Activated CD4-positive, alpha-beta T cell treated with anti-CD3 and anti-CD28 coated beads, Interleukin-2, amount 50 U/mL, for 24 hours (primary cell): ENCODE measurements at regions not wholly inside any gene's neighbourhood (a gene's known extent, or its start where the extent isn't known, plus 50 kb on each side); places are given as distances from the start of the nearest gene placed in this dataset.

Experiments used
- DNase-seq, 2 donors: peaks; one replicate each; pipeline ENCODE4 v3.0.0-alpha.2; 2020; ENCODE audit warnings: low read depth in 1 of 2, low spot score in 1 of 2

DNA sequence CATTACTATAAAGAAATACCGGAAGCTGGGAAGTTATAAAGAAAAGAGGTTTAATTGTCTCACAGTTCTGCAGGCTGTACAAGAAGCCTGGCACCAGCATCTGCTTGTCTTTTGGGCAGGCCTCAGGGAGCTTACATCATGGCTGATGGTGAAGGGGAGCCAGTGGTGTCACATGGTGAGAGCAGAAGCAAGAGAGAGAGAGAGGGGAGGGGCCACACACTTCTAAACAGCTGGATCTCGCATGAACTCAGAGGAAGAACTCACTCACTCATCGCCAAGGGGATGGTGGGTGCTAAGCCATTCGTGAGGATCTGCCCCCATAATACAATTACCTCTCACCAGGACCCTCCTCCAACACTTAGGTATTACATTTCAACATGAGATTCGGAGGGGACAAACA, 51.8 kb upstream of the ANKRD34C start:
- DNase-seq: no peak

DNA sequence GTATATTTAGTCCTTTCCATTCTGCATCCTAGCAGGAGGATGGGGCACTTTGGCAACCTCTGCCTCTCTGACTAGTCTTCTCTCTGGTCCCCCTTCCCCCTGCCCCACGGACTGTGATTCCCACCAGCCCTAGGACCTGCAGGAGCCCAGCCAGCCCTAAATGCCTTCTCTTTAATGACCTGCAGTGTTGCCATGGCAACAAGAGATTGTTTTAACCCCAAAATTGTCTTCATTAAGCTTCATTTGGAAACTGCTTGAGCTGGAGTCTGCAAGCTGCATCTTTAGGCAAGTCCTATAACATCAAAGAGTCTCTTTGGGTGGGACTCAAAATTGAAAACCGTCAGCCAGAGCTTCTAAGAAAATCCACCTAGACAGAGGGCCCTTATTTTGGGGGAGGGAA, 59.7 kb upstream of the ANKRD34C start:
- DNase-seq: no peak

DNA sequence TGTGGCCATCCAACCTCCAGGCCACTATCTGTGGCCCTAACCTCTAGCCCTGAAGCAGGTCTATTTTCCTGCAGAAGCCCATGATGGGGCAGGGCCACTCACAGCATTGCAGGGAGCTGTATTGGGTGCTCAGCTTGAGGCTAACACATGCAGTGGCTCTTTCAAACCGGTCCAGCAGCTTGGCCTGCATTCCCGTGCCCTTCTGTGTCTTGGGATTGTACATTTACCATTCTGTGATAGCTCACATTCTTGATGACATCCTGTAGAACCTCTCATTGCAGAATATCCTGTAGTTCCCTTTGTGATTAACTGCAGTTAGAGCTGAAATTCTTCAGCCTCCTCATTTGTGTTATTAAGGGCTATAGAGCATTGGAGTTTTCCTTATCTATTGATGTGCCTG, 60.8 kb upstream of the ANKRD34C start:
- DNase-seq: no peak

DNA sequence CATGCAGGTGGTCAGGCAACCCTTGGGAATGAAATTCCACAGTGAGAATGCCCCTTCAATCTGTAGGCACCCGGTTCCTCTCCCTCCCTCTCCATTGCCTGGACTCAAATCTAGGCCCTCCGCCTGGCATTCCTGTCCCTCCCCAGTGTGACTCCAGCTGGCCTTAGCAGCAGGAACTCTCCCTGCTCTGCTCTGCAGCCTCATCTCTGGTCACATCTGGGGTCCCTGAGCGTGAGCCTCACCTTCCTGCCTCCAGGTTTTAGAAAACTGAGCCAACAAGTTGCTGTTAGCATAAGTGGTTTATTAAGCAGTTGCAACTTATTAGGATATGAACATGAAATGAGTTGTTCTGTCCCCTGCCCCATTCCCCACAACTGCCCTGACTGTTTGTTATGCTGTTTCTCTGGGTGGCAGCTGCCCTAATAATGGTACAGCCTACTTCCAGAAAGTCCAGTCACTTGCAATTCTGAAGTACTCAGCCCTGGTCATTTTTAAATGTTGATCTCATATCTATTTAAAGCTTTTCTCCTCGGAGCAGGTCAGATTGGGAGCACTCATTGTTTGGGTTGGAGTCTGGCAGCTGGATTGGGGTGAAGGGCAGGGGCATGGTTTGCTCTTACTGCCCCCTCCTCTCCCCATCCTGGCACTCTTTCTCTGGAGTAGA, 63.0 kb upstream of the ANKRD34C start:
- no peak for DNase-seq

DNA sequence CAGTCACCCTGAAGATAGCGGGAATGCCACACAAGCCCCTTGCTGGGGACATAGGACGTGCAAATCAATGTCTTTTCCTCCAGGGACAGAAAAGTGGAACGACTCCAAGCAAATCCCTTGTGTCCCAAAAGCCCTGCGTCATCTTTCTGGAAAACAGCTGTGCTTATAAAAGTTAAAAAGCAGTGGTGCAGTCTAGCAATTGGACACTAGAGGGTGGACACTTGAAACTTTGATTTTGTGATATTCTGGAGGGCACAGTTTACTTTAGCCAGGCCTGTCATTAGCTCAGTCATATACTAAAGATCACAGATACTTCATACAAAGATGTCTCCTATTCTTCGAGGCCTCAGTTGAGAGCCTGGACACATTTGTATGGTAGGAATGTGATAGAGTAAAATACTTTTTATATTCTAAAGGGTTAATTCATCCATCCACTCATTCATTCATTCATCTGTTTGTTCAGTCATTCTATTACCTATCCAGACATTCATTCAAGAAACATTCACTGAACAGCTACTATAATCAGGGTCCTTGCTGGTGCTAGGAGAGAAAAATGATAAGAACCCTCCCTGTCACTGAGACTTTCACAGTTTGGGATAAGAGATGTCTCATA, 63.8 kb upstream of the ANKRD34C start:
- no peak for DNase-seq

DNA sequence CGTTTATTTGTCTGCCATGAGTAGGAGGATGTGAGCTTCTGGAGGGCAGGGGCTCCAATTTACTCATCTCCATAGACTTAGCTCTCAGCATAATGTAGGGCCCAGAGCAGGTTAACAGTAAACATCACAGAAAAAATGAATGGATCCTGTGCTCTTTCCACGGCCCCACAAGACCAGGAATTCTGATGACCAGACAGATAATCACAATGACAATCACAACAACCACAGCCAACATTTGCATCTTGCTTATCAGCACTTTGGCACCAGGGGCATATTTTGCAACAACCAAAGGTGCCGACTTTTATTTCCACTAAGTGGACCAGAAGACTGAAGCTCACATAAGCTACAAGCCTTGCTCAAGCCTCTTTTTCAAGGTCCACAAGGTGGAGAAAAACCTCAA, 68.9 kb upstream of the ANKRD34C start:
- no peak for DNase-seq

DNA sequence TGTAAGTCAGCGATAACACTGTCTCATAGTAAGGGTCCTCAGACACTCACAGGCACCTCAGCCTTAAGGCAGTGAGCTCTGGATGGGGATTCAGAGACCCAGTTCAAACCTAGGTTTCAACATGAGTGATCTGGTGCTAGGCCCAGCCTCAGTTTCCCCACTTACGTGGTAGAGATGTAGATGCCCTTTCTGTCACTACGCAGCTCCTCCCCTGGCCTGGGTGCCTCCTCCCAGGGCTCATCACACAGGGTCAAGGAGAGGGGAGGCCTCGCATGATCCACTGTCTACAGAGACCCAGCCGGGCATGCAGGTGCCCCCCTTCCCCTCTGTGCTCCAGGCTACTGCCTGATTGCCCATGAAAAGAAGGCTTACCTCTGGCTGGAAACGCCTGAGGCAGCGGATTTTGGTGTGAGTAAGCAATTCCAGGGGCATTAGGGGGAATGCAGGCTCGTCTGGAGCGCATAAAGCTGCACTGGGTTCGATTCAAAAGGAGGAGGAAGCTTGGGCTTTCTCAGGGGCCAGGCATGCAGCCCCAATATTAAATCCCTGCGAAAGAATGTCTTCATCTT, 69.8 kb upstream of the ANKRD34C start:
- no peak for DNase-seq

DNA sequence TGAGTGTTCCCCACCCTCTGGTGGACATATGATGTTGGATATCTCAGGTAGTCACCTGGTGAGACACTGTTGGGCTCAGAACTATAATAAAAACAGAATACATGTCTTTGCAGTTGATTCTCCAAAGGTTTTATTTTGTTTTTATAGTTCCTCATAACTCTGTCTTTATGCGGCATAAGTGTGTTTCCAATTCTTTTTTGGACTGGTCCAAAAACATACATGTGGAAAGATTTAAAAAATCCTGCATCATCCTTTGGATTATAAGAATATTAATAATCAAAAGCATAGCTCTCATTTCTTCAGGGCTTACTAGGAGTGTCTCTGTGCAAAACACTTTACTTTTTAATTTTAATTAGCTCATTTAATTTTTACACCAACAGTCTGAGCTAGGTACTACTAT, 71.0 kb upstream of the ANKRD34C start:
- no peak for DNase-seq

DNA sequence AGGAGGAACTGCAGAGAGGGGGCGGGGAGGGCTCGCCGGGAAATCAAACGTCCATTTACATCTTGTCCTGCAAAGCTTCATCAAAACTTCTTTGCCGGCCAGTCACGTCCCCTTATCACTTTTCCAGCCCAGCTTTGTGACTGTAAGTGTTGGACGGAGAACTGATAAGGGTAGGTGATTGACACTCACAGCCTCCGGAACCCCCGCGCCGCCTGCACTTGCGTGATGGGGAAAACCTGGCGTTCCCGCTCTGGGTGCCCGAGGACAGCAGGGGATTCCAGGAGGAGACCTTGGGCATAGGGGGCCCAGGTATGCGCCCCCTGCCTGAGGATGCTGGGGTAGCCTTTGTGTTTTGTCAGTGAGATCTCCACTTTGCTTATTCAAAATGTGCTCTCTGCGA, 72.8 kb upstream of the ANKRD34C start:
- DNase-seq: no peak

DNA sequence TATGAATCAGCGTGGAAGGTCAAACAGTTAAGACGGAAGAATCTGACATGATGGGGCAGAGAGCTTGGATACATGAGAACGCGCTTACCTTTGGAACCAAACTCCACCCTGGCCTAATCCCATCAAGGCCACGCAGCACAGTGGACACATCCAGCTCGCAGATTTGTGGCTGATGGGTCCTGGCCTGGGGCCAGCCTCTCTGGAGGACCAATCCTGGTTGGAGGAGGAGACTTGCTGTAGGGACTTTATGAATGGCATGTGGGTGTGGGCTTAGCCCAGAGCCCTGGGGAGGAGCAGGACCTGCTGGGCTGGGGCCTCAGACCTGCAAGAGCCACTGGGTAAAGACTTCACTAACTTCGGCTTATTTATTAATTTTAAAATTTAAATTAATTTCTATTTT, 73.4 kb upstream of the ANKRD34C start:
- DNase-seq: no peak

DNA sequence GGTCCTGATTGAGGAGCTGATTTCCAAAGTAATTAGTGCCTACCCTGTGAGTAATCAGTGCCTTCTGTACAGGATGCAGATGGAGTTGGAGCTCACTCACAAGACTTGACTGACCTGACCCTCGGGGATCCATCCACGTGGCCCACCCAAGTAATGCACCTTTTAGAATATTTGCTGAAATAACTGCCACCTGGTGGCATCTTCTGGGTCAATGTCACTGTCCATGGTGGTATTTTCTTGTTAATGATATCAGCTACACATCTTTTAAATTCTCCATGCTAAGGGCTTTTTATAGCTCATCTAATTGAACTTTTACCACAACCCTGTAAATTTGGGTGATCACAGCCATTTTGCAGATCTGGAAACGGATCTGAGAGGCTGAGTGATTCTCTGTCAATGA, 74.3 kb upstream of the ANKRD34C start:
- no peak for DNase-seq

DNA sequence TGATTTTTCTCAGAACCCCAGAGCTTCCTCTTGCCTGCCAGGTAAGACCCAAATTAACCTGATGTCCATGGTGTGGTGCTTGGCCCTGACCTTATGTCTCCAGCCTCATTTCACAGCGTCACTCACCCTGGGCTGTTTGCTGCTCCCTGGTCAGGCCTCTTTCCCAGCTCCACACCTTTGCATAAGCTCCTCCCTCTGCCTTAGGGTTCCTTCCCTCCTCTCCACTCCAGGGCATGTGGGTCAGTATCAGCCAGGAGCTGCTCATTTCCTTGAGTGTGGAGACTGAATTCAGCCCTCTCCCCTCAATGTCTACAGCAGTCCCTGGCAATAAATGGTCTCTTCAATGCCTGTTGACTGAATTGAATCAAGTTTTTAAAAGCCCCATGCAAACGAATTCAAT, 75.6 kb upstream of the ANKRD34C start:
- no peak for DNase-seq

DNA sequence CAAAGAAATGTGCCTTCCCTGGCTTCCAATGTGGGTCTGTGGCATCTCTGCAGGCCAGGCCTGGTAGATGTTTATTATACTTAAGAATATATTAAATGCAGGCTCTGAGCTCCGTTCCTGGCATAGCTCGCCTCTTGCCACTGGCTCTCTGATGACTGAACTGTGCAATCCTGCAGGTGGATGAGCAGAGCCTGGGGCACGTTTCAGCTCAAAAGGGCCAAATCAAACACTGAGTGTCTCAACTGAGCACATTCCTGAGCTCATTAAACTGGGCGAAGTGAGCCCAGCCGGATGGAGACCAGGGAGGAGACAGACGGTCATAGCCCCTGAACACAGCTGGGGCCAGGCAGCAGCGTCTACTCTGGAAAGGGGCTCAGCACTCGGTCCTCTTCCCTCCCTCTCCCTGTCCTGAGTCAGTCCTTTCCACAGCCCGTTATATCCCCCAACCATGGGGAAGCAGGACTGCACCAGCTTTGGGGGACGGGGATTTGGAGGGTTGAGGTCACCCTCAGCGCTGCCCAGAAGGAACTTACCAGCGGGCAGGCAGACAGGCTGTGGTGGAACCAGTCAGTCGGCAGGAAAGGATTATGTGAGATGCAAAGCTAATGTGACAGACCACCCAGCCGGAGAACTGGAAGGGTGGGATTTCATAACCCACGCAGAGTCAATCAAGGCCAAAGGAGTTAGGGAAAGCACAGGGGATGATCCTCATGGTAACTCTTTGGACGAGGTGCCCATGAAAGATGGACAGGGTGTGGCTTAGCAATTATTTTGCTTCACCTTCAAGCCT, 77.4 kb upstream of the ANKRD34C start:
- DNase-seq: no peak

DNA sequence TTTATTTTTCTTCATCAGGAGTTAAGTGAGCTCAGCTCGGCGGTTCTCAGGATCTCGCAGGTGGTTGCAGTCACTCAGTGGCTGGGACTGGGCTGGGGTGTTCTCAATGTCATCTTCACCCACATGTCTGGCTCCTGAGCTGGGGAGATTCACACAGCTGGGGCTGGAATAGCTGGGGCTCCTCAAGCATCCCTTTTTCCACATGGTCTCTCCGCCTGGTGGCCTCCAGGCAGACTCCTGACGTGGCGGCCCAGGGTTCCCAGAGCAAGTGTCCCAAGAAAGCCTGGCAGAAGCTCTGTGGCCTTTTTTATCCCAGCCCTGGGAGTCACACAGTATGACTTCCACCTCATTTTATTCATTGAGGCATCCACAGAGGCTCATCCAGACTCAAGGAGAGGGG, 84.1 kb upstream of the ANKRD34C start:
- DNase-seq: no peak

DNA sequence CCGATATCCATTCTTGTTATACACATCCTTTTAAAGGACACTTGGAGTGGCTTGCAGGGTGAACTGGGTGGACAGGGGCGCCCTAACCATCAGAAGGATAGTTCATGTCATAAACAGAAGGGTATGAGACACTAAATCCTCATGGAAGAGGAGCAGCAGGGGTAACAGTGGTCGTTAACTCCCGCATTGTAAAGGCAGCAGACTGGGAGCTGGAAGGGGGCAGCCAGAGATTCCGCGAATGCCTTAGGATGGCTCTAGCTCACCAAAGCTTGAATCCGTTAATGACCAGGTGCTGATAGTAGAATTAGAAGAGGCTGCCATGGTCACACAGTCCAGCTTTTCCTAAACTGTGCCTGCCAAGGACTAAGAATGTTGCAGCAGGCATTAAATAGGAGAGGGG, 85.2 kb upstream of the ANKRD34C start:
- DNase-seq: no peak

DNA sequence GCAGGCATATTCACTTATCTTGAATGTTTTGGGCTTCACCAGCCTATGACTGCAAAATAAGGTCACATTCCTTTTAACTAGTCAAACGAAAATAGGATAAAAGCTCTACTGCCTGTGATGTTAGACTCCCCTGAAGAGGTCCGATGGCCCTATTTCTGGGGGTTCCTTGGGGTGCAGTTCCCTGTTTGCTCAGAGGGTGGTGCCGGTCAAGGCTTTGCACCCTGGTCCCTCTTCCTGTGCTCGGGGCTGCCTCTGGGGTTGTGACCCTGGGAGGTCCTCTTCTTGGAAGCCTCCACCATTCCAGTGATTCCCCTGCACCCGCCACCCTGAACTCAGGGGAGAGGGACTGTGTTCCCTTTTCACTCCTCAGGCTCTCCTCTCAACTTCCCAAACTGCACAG, 86.7 kb upstream of the ANKRD34C start:
- DNase-seq: no peak

DNA sequence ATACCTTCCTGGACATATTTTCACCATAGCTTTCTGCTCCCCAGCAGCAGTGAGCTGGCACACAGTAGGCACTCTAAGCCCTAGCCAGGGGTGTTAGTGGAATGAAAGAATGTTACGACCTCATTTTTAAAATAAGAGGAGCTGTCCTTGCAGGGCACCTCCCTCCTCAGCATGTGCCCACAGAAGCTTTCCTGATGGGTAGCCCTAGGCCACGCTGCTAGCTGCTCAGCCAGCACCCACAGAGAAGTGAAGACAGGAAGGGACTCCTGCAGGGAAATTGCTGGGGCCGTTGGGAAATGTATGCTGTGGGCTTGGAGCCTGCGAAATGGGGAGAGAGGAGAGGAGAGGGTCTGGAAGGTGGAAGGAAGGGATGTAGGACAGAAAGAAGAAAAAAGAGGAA, 87.3 kb upstream of the ANKRD34C start:
- DNase-seq: no peak

DNA sequence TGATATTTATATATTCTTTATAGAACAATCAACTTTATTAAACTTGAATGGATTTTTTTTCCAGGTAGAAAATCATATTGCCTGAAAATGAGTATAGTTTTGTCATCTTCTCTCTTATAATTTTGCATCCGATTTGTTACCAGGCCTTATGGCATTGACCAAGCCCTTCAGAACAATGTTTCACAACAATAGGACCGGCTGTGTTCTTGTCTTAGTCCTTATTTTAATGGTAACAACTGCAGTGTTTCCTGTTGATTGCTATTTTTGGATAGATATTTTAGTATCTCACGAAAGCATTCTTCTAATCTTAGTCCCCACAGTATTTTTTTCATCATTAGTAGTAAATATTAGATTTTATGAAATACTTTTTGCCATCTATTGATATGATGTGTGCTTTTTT, 88.1 kb upstream of the ANKRD34C start:
- no peak for DNase-seq

DNA sequence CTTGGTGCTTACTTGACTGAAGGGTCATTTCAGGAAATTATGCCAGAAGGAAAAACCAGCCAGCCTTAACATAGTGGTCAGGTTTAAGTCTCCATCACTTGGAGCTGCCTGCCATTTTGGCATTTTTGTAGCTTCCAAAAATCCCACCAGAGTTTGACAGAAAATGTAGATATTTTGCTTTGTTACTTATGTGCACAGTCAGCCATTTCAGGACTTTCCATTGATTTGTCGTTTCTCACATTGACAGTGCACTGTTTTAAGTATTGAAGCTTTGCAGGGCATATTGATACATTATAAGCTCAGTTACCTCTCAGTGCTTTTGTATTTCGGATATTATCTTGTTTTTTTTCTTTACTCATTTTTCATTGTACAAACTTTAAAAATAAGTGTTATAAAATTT, 89.0 kb upstream of the ANKRD34C start:
- no peak for DNase-seq

DNA sequence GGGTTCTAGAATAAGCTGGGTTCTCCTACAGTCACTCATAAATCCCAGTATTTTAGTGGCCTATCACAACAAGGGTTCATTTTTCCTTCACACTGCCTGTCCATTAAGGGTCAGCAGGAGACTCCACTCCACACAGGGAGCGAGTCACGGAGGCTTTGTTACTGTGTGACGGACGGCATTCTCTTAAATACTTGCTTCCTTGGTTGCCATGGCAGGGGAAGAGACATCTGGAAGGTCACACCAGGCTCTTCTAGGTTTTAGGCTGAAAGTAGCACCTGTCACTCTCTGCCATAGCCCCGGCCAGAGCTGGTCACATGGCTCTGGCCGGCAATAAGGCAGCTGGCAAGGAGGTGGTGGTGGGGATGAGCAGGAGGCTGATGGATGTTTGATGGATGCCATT, 89.4 kb upstream of the ANKRD34C start:
- DNase-seq: no peak

DNA sequence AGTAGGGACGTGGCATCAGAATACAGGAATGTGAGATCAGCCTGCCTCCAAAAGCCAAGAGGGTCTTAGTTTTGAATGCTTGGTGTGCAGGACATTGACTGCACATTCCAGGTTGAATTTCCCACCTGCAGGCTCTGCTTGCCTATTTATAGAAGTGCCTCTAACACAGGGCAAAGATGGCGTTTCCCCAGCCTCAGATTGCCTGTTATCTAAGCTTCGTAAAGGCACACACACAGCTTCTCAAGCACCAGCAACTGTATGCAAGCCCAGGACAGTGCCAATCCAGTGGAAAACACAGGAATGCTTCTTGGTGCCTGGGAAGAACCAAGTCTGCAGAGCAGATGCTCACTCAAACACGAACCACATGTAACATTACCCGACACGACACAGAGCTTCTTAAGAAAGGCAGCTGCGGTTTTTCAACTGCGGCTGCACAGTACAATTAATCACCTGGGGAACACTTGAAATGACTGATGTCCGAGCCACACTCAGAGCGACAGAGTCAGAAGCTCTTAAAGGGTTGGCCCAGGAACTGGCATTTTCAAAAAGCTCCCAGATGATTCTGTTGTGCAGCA, 90.0 kb upstream of the ANKRD34C start:
- no peak for DNase-seq

DNA sequence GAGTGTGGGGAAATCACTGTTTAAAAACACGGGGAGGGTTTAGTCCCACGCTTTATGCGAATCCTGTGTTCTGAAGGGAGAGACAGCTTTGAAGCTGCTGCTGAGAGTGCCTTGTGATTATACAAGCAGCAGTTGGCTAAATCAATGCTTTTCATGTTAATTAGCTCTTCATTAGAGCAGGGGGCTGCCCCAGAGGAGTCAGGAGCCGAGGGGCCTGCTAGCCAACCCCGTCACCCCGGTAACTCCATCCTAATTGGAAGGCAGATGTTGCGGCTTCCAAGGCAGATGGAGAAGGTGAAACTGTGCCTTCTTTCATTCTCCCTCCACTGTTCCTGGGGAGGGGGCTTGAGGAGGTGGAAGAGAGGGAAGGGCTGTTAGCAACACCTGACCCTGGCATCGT, 92.4 kb upstream of the ANKRD34C start:
- no peak for DNase-seq
